Activated naive CD8-positive, alpha-beta T cell treated with anti-CD3 and anti-CD28 coated beads for 36 hours (primary cell): ENCODE measurements at regions not wholly inside any gene's neighbourhood (a gene's known extent, or its start where the extent isn't known, plus 50 kb on each side); places are given as distances from the start of the nearest gene placed in this dataset.

Experiments
- DNase-seq: peaks from one replicate; pipeline ENCODE4 v3.0.0; 2021
- H3K27ac Mint-ChIP-seq: one replicate; pipeline ENCODE4 v1.8.0; 2022; ENCODE audit warnings: mild to moderate bottlenecking, moderate library complexity, mixed read lengths
- H3K27me3 Mint-ChIP-seq: one replicate; pipeline ENCODE4 v1.8.0; 2022; ENCODE audit warnings: mild to moderate bottlenecking, mixed read lengths
- H3K36me3 Mint-ChIP-seq: one replicate; pipeline ENCODE4 v1.8.0; 2021; ENCODE audit warnings: mild to moderate bottlenecking, mixed read lengths
- H3K4me1 Mint-ChIP-seq: one replicate; pipeline ENCODE4 v1.8.0; 2021; ENCODE audit warnings: mixed read lengths
- H3K4me3 Mint-ChIP-seq: one replicate; pipeline ENCODE4 v1.8.0; 2022; ENCODE audit warnings: mild to moderate bottlenecking, moderate library complexity, mixed read lengths
- H3K9me3 Mint-ChIP-seq: one replicate; pipeline ENCODE4 v1.8.0; 2022; ENCODE audit warnings: mixed read lengths

DNA sequence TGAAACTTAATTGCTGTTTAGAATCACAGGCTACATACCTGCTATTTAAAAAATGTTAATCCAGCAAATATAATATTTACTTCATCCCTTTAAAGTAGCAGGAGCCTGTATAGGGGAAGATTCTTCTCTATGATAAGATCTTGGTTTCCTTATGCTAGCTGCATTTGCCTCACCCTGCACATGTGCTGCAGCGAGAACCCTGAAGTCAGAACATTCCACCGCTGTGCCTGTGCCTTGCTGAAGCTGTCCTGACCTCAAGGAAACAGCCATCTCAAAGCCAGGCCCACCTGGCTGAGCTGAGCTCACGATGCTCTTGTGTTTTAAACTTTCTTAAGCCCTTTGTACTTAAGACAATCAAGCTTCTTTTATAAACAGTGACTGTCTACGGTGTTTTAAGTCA lies 355.0 kb upstream of the PCDH20 start:
- no peaks in the 10 kb centered on the region for H3K27me3 Mint-ChIP-seq
- no peak for DNase-seq
- peaks cover 5% of the 10 kb centered on the region for H3K9me3 Mint-ChIP-seq
- H3K4me1 Mint-ChIP-seq, result no peaks in the 10 kb centered on the region
- no peak overlapping the region for H3K27ac Mint-ChIP-seq
- no peak overlapping the region for H3K4me3 Mint-ChIP-seq
- H3K36me3 Mint-ChIP-seq, result no peaks in the 10 kb centered on the region

GRCh38 chr13:61768175-61768574 lies 352.5 kb upstream of the PCDH20 start:
- Mint-ChIP-seq H3K9me3 (peaks cover 10% of the 10 kb centered on the region), H3K27me3 (no peaks in the 10 kb centered on the region), H3K36me3 (no peaks in the 10 kb centered on the region), H3K4me3 (no peak overlapping the region), H3K27ac (no peak overlapping the region), H3K4me1 (no peaks in the 10 kb centered on the region)
- no peak for DNase-seq

DNA sequence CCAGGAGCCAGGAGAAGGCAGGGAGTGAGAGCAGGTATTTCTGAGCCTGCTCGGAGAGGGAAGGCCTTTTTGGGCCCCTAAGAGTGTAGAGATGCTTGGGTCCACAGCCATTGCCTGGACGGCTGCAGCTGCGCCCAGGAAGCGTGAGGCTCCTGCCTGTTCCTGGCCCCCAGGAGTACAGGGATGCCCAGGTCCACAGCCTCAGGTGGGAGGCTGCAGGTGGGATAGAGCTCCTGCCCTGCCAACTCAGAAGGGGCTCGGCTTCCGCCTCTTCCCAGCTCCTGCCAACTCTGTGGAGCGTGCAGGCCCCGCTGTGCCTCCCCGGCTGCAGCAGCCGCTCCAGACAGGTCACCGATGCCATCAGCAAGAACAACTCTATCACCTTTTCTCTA lies 351.0 kb upstream of the PCDH20 start:
- Mint-ChIP-seq H3K4me3 (no peak overlapping the region), H3K9me3 (peaks cover 7% of the 10 kb centered on the region), H3K4me1 (no peaks in the 10 kb centered on the region), H3K36me3 (no peaks in the 10 kb centered on the region), H3K27ac (no peak overlapping the region), H3K27me3 (no peaks in the 10 kb centered on the region)
- no peak for DNase-seq

GRCh38 chr13:61765940-61766666 lies 350.5 kb upstream of the PCDH20 start:
- H3K4me1 Mint-ChIP-seq, result no peaks in the 10 kb centered on the region
- DNase-seq, result no peak
- H3K9me3 Mint-ChIP-seq, result peaks cover 6% of the 10 kb centered on the region
- H3K4me3 Mint-ChIP-seq, result no peak overlapping the region
- H3K27me3 Mint-ChIP-seq, result no peaks in the 10 kb centered on the region
- H3K27ac Mint-ChIP-seq, result no peak overlapping the region
- H3K36me3 Mint-ChIP-seq, result no peaks in the 10 kb centered on the region

- Mint-ChIP-seq H3K4me3 (no peak overlapping the region), H3K36me3 (no peaks in the 10 kb centered on the region), H3K27me3 (no peaks in the 10 kb centered on the region), H3K27ac (no peak overlapping the region), H3K4me1 (no peaks in the 10 kb centered on the region), H3K9me3 (peaks cover 5% of the 10 kb centered on the region)
- DNase-seq, result no peak
Observed at GRCh38 chr13:61765181-61765742, 349.6 kb upstream of the PCDH20 start.

GRCh38 chr13:61761690-61762089 lies 346.0 kb upstream of the PCDH20 start:
- Mint-ChIP-seq H3K4me3 (no peak overlapping the region), H3K4me1 (no peaks in the 10 kb centered on the region), H3K36me3 (no peaks in the 10 kb centered on the region), H3K27me3 (no peaks in the 10 kb centered on the region), H3K9me3 (peaks cover 12% of the 10 kb centered on the region), H3K27ac (no peak overlapping the region)
- no peak for DNase-seq

- H3K27ac Mint-ChIP-seq, result no peak overlapping the region
- no peak for DNase-seq
- H3K9me3 Mint-ChIP-seq, result peaks cover 18% of the 10 kb centered on the region
- H3K4me3 Mint-ChIP-seq, result no peak overlapping the region
- H3K4me1 Mint-ChIP-seq, result no peaks in the 10 kb centered on the region
- no peaks in the 10 kb centered on the region for H3K36me3 Mint-ChIP-seq
- H3K27me3 Mint-ChIP-seq, result no peaks in the 10 kb centered on the region
Observed at GRCh38 chr13:61760102-61760501, 344.5 kb upstream of the PCDH20 start.

GRCh38 chr13:61756031-61756430 lies 340.4 kb upstream of the PCDH20 start:
- DNase-seq, result no peak
- H3K9me3 Mint-ChIP-seq, result peaks cover 16% of the 10 kb centered on the region
- H3K27me3 Mint-ChIP-seq, result no peaks in the 10 kb centered on the region
- no peak overlapping the region for H3K4me3 Mint-ChIP-seq
- H3K27ac Mint-ChIP-seq, result no peak overlapping the region
- no peaks in the 10 kb centered on the region for H3K4me1 Mint-ChIP-seq
- H3K36me3 Mint-ChIP-seq, result no peaks in the 10 kb centered on the region

- Mint-ChIP-seq H3K4me1 (no peaks in the 10 kb centered on the region), H3K9me3 (peaks cover 12% of the 10 kb centered on the region), H3K36me3 (no peaks in the 10 kb centered on the region), H3K4me3 (no peak overlapping the region), H3K27me3 (no peaks in the 10 kb centered on the region), H3K27ac (no peak overlapping the region)
- no peak for DNase-seq
Observed at GRCh38 chr13:61751039-61751438, 335.4 kb upstream of the PCDH20 start.

- no peaks in the 10 kb centered on the region for H3K4me1 Mint-ChIP-seq
- no peak overlapping the region for H3K27ac Mint-ChIP-seq
- no peak overlapping the region for H3K4me3 Mint-ChIP-seq
Observed at GRCh38 chr13:61738236-61738750, 322.6 kb upstream of the PCDH20 start.

GRCh38 chr13:61734683-61735082 lies 319.0 kb upstream of the PCDH20 start:
- Mint-ChIP-seq H3K4me1 (no peaks in the 10 kb centered on the region), H3K27ac (no peak overlapping the region), H3K36me3 (no peaks in the 10 kb centered on the region), H3K27me3 (no peaks in the 10 kb centered on the region), H3K9me3 (peaks cover 3% of the 10 kb centered on the region), H3K4me3 (no peak overlapping the region)
- no peak for DNase-seq

More at GRCh38 chr13:61738236-61738750, 322.6 kb upstream of the PCDH20 start:
- DNase-seq, result no peak
- Mint-ChIP-seq H3K36me3 (no peaks in the 10 kb centered on the region), H3K9me3 (peaks cover 5% of the 10 kb centered on the region), H3K27me3 (no peaks in the 10 kb centered on the region)

GRCh38 chr13:61728471-61728870 lies 312.8 kb upstream of the PCDH20 start:
- H3K4me1 Mint-ChIP-seq, result no peaks in the 10 kb centered on the region
- no peaks in the 10 kb centered on the region for H3K36me3 Mint-ChIP-seq
- no peak for DNase-seq
- no peak overlapping the region for H3K27ac Mint-ChIP-seq
- H3K27me3 Mint-ChIP-seq, result no peaks in the 10 kb centered on the region
- H3K4me3 Mint-ChIP-seq, result no peak overlapping the region
- H3K9me3 Mint-ChIP-seq, result peaks cover 9% of the 10 kb centered on the region

GRCh38 chr13:61727767-61728166 lies 312.1 kb upstream of the PCDH20 start:
- Mint-ChIP-seq H3K9me3 (peaks cover 9% of the 10 kb centered on the region), H3K4me3 (no peak overlapping the region), H3K27me3 (no peaks in the 10 kb centered on the region), H3K36me3 (no peaks in the 10 kb centered on the region), H3K27ac (no peak overlapping the region), H3K4me1 (no peaks in the 10 kb centered on the region)
- DNase-seq, result no peak

DNA sequence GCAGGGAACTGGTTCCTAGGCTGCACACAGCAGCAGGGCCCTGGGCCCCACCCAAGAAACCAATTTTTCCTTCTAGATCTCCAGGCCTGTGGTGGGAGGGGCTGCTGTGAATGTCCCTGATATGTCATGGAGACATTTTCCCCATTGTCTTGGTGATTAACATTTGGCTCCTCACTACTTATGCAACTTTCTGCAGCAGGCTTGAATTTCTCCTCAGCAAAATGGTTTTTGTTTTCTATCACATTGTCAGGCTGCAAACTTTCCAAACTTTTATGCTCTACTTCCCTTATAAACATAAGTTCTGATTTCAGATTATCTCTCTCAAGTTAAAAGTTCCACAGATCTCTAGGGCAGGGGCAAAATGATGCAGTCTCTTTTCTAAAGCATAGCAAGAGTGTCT lies 310.2 kb upstream of the PCDH20 start:
- Mint-ChIP-seq H3K4me1 (no peaks in the 10 kb centered on the region), H3K36me3 (no peaks in the 10 kb centered on the region), H3K4me3 (no peak overlapping the region), H3K9me3 (peaks cover 7% of the 10 kb centered on the region), H3K27me3 (no peaks in the 10 kb centered on the region), H3K27ac (no peak overlapping the region)
- no peak for DNase-seq

DNA sequence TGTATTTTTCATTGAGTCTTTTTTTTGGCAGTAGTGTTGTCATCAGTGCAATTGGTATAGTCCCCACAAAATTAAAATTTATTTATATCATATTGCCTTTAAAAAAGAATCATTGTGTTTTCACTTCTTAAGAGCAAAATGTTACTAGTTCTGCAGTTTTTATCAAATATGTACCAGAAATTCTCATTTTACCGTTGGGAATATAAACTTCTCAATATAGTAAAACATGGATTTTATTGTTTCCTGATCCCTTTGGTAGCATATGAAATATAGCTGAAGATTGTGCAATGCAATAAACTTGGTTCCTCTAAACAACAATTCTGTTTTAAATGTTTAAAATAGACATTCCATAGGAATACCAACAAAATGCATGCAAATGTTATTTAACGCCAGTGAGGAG lies 306.5 kb upstream of the PCDH20 start:
- H3K27ac Mint-ChIP-seq, result no peak overlapping the region
- no peaks in the 10 kb centered on the region for H3K27me3 Mint-ChIP-seq
- DNase-seq, result no peak
- no peak overlapping the region for H3K4me3 Mint-ChIP-seq
- peaks cover 8% of the 10 kb centered on the region for H3K9me3 Mint-ChIP-seq
- H3K36me3 Mint-ChIP-seq, result no peaks in the 10 kb centered on the region
- no peaks in the 10 kb centered on the region for H3K4me1 Mint-ChIP-seq

DNA sequence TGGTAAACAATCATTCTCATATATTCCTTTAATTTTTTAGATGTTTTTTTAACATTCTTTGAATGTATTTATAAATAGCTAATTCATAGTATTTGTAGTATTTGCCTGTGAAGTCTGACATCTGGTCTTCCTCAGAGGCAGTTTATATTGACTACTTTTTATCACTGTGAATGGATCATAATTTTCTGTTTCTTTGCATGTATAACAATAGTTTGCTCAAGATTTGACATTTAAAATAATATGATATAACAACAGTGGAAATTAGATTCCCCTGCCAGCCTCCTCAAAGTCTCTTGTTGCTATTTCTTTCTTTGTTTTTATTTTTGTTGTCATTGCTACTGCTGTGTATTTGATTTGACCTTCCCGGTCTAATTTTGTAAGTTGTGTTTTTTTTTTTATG lies 297.0 kb upstream of the PCDH20 start:
- Mint-ChIP-seq H3K4me1 (no peaks in the 10 kb centered on the region), H3K27ac (no peak overlapping the region), H3K4me3 (no peak overlapping the region), H3K27me3 (no peaks in the 10 kb centered on the region), H3K9me3 (peaks cover 5% of the 10 kb centered on the region), H3K36me3 (no peaks in the 10 kb centered on the region)
- DNase-seq, result no peak
